GM12801 (cell line): ENCODE measurements at regions not wholly inside any gene's neighbourhood (a gene's known extent, or its start where the extent isn't known, plus 50 kb on each side); places are given as distances from the start of the nearest gene placed in this dataset.

Experiments used
- TF ChIP-seq, protein P1 (sequence below): IDR thresholded peaks from one replicate; pipeline ENCODE4 v1.5.1; 2011; ENCODE audit warnings: control low read depth; ENCODE audit not compliant: insufficient read length; ENCODE audit errors: extremely low read depth

DNA sequence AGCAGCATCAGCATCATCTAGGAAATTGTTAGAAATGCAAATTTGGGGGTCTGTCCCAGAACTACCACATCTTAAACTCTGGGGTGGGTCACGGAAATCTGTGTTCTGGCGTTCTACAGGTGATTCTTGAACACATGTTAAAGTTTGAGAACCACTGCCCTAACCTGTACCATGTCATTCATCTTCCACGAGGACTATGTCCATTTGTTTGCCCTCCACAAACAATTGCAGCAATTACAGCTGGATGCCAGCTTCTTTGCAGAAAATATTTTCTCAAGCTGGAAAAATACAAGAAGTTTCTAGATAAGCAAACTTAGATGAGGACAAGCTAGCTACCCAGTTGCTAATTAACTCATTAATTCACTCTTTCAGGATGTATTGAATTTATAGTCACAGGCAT is 54.1 kb downstream of the MAFB start:
- TF ChIP-seq, protein P1, sequence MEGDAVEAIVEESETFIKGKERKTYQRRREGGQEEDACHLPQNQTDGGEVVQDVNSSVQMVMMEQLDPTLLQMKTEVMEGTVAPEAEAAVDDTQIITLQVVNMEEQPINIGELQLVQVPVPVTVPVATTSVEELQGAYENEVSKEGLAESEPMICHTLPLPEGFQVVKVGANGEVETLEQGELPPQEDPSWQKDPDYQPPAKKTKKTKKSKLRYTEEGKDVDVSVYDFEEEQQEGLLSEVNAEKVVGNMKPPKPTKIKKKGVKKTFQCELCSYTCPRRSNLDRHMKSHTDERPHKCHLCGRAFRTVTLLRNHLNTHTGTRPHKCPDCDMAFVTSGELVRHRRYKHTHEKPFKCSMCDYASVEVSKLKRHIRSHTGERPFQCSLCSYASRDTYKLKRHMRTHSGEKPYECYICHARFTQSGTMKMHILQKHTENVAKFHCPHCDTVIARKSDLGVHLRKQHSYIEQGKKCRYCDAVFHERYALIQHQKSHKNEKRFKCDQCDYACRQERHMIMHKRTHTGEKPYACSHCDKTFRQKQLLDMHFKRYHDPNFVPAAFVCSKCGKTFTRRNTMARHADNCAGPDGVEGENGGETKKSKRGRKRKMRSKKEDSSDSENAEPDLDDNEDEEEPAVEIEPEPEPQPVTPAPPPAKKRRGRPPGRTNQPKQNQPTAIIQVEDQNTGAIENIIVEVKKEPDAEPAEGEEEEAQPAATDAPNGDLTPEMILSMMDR: no peak

DNA sequence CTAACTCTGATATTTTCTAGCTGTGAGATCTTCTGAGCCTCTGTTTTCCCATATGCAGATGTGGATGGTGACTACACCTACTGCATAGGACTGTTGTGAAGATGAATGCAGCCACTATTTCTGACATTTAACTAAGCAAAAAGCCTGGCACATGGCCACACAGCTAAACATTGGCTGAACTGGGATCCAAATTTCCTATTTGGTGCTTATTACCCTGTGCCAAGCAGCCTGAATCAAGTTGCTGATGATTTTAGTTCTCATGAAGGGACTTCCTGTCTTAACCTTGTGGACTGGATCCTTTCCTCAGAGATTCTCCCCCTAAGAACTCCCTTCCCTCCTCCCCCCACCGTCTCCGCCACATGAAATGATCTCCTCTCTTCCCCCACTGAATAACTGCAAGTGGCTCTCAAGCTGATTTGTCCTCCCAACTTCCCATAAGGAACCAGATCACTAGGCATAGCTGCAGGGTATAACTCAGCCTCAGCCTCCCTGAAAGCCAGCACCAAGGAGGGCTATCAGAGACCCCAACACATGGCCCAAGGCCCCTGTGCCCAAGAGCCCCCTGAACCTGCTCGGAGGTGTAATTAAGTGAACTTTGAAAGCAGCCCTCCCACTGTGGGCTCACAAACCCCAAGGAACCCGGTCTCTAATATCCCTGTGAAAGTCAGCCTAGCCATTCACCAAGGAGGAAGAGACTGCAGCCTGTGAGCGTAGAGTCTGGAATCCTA is 55.7 kb downstream of the MAFB start:
- TF ChIP-seq, protein P1: no peak

GRCh38 chr20:40632346-40632976 is 56.6 kb downstream of the MAFB start:
- TF ChIP-seq, protein P1: no peak

DNA sequence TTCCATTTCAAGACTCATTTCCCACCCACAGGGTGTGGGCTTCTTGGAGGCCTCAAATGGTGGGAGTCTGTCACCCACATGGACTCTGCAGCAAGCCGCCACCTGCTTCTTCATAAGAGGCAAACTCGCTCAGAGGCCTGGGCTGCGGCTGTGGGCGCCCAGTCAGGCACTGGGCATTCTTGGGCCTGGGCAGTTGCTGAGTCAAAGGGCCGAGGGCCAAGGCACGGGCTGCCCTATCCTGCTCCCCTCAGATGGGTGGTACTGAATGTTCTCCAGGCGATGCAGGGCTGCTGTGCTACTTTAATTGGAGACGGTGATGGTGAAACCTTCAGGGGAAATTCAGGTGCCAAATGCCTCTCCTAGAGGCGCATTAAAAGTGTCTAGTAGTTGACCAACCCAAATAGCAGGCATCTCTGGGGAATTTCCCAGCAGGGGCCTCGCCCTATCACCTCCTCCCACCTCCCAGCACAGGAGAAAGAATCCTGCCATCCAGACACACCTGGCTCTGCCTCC is 57.9 kb downstream of the MAFB start:
- TF ChIP-seq, protein P1: no peak

GRCh38 chr20:40630713-40631112 is 58.3 kb downstream of the MAFB start:
- TF ChIP-seq, protein P1: no peak

GRCh38 chr20:40630099-40630498 is 58.9 kb downstream of the MAFB start:
- TF ChIP-seq, protein P1: no peak

DNA sequence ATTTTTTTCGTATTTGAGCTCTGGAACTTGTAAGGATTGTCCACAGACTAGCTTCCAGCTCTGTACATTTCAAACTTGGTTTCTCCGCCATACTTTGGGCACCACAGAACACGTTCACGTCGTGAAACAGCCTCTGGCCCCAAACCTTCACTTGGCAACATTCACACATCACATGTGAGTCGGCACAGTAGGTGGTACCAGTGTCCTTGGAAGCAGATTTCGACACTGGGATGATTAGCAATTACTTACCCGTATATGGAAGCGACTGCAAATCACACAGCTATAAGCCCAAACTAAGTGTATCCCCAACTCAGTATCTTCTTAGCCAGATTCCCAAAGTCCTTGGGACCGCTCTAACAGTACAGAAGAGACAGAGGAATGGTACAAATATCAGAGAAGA is 60.2 kb downstream of the MAFB start:
- TF ChIP-seq, protein P1: no peak
